HEK293T (cell line): ENCODE measurements at regions not wholly inside any gene's neighbourhood (a gene's known extent, or its start where the extent isn't known, plus 50 kb on each side); places are given as distances from the start of the nearest gene placed in this dataset.
"Not testable (repeated sequence)": the region's sequence is repeated elsewhere in the genome, so short reads cannot be mapped to it uniquely, and the experiment has no call there.

Source experiments
- CTCF ChIA-PET: fragments of 350-600 bp; formaldehyde crosslinking; extraction: SDS; loops from one replicate; lab custom pipeline; 2021; ENCODE audit warnings: antibody characterized with exemption, inconsistent platforms; lab: Yijun Ruan, JAX
- POLR2A ChIA-PET: fragments of 350-600 bp; formaldehyde crosslinking; extraction: SDS; loops from one replicate; lab custom pipeline; 2020; ENCODE audit warnings: antibody characterized with exemption, inconsistent platforms; lab: Yijun Ruan, JAX
- DNase-seq: peaks from one replicate; pipeline ENCODE4 v3.0.0; 2012; ENCODE audit warnings: mixed read lengths; ENCODE audit errors: extremely low spot score
- ARNT ChIP-seq: fragments of 450-650 bp; IDR thresholded peaks from 2 replicates; pipeline ENCODE4 v1.6.1; 2017; ENCODE audit warnings: mild to moderate bottlenecking
- BHLHE40 ChIP-seq: fragments of 450-650 bp; IDR thresholded peaks from 2 replicates; pipeline ENCODE4 v1.6.1; 2016; ENCODE audit warnings: mild to moderate bottlenecking, moderate library complexity, borderline replicate concordance
- CTBP1 ChIP-seq: fragments of 450-650 bp; IDR thresholded peaks from 2 replicates; pipeline ENCODE4 v1.6.1; 2016; ENCODE audit warnings: borderline replicate concordance
- ELF4 ChIP-seq: fragments of 450-650 bp; IDR thresholded peaks from 2 replicates; pipeline ENCODE4 v1.6.1; 2017; ENCODE audit warnings: antibody characterized with exemption
- FOXA1 ChIP-seq: fragments of 450-650 bp; IDR thresholded peaks from 2 replicates; pipeline ENCODE4 v1.6.1; 2016; ENCODE audit warnings: mild to moderate bottlenecking
- FOXK2 ChIP-seq: fragments of 450-650 bp; IDR thresholded peaks from 2 replicates; pipeline ENCODE4 v1.6.1; 2016; ENCODE audit warnings: mild to moderate bottlenecking
- FOXM1 ChIP-seq: fragments of 450-650 bp; IDR thresholded peaks from 2 replicates; pipeline ENCODE4 v1.6.1; 2017; ENCODE audit warnings: mild to moderate bottlenecking, borderline replicate concordance
- HDGF ChIP-seq: fragments of 450-650 bp; IDR thresholded peaks from 2 replicates; pipeline ENCODE4 v1.6.1; 2017; ENCODE audit warnings: antibody characterized with exemption, borderline replicate concordance
- L3MBTL2 ChIP-seq: fragments of 450-650 bp; conservative IDR thresholded peaks from 2 replicates; pipeline ENCODE4 v1.6.1; 2016; ENCODE audit warnings: mild to moderate bottlenecking
- LEF1 ChIP-seq: fragments of 450-650 bp; IDR thresholded peaks from 2 replicates; pipeline ENCODE4 v1.6.1; 2017; ENCODE audit warnings: mild to moderate bottlenecking, borderline replicate concordance
- NFRKB ChIP-seq: fragments of 450-650 bp; IDR thresholded peaks from 2 replicates; pipeline ENCODE4 v1.6.1; 2016; ENCODE audit warnings: mild to moderate bottlenecking, moderate library complexity
- SP1 ChIP-seq: fragments of 450-650 bp; IDR thresholded peaks from 2 replicates; pipeline ENCODE4 v1.6.1; 2017
- SUZ12 ChIP-seq: fragments of 450-650 bp; IDR thresholded peaks from 2 replicates; pipeline ENCODE4 v1.6.1; 2016; ENCODE audit warnings: mild to moderate bottlenecking
- TARDBP ChIP-seq: fragments of 450-650 bp; IDR thresholded peaks from 2 replicates; pipeline ENCODE4 v1.6.1; 2016
- ZNF384 ChIP-seq: fragments of 450-650 bp; IDR thresholded peaks from 2 replicates; pipeline ENCODE4 v1.6.1; 2016
- TF ChIP-seq, protein P1 (sequence below): fragments of 450-650 bp; IDR thresholded peaks from 2 replicates; pipeline ENCODE4 v1.6.1; 2016

DNA sequence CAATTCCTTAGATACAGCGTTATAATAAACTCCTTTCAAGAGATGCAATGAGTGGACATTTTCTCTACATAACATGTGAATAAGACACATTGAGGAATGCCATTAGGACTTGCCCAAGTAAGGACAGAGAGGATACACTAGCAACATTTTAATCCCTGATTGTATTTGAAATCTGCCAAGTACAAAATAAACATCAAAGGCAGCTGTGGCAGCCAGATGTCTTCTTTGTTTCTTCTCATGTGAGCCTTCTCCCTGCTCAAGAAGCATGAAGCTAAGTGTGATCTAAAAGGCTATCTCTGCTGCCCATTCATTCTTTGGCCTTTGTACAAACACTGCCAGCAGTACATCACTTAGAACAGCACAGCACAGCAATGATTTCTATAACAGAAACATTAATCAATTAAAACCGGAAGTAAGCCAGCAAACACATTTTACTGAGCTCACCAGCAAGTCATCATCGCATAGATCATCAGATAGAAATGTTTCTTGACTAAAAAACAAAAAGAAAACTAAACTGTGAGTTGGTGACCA, 364.0 kb downstream of the CNTN6 start:
- TF ChIP-seq FOXA1 (no peak), BHLHE40 (no peak), LEF1 (no peak), ELF4 (no peak), ARNT (no peak), SUZ12 (no peak)
- CTCF ChIA-PET = no interaction called here

DNA sequence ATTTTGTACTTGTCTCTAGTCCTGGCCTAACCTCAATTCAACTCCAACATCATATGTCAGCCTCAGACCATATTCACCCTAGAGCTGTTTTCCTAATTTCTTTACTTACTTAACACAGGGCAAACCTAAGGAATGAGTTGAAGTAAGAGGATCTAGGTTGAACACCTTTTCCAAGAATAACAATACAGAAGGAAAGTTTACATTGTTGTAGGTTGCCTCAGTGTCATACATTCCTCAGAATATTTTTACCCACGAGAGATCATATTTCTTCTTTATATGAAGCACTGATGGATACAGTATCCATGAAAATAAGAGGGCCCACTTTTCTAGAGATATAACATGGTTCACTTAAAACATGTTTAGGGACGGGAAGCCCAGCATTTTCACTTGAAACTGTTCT, 369.5 kb downstream of the CNTN6 start:
- no peak for DNase-seq
- no peak for TF ChIP-seq BHLHE40
- no peak for TF ChIP-seq L3MBTL2
- TF ChIP-seq, protein P1, sequence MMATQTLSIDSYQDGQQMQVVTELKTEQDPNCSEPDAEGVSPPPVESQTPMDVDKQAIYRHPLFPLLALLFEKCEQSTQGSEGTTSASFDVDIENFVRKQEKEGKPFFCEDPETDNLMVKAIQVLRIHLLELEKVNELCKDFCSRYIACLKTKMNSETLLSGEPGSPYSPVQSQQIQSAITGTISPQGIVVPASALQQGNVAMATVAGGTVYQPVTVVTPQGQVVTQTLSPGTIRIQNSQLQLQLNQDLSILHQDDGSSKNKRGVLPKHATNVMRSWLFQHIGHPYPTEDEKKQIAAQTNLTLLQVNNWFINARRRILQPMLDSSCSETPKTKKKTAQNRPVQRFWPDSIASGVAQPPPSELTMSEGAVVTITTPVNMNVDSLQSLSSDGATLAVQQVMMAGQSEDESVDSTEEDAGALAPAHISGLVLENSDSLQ = no peak
- no peak for TF ChIP-seq FOXA1
- TF ChIP-seq ZNF384 = no peak
- TF ChIP-seq SP1 = no peak
- no peak for TF ChIP-seq LEF1
- TF ChIP-seq HDGF = no peak
- no peak for TF ChIP-seq FOXM1
- TF ChIP-seq SUZ12 = no peak
- no peak for TF ChIP-seq ARNT
- ChIA-PET POLR2A (no interaction called here), CTCF (no interaction called here)

More for the DNA sequence above, 364.0 kb downstream of the CNTN6 start:
- DNase-seq = no peak
- POLR2A ChIA-PET = no interaction called here

DNA sequence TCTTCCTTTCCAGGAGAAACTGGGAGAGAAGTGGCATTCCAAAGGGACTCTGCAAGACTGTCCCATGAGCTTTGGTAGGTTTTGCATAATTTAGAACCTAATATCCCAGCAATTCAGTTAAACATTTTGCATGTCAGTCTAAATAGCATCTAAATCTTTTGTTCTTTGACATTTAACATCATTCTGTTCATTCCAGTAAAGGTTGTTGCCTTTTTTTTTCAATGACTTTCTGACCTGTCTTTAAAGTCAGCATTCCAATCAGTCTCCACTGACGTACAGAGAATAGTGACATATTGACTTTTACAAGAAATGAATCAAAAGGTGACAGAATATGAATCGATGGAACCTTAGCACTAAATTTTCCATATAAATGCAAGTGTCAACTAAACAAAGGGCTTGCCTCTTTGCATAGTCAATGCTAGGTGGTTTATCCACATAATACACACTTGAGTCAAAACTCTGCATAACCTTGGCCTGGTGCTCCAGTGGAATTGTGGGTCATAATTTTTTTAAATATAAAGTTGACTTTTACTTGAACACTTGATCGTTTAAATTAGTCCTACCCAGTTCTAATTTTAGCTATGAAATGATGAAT, 370.1 kb downstream of the CNTN6 start:
- CTCF ChIA-PET = no interaction called here
- POLR2A ChIA-PET = no interaction called here
- DNase-seq = no peak
- TF ChIP-seq CTBP1 = no peak

- DNase-seq, CTCF ChIA-PET, POLR2A ChIA-PET: not testable (repeated sequence)
Measured at GRCh38 chr3:1465091-1465490, 372.3 kb downstream of the CNTN6 start.

GRCh38 chr3:1468145-1468544, 375.3 kb downstream of the CNTN6 start:
- no peak for DNase-seq
- CTCF ChIA-PET = no interaction called here
- POLR2A ChIA-PET = no interaction called here
- no peak for TF ChIP-seq BHLHE40
- no peak for TF ChIP-seq ELF4

GRCh38 chr3:1469248-1469647, 376.4 kb downstream of the CNTN6 start:
- CTCF ChIA-PET = no interaction called here
- no peak for DNase-seq
- TF ChIP-seq LEF1 (no peak), HDGF (no peak), SP1 (no peak), BHLHE40 (no peak), SUZ12 (no peak), L3MBTL2 (no peak), FOXA1 (no peak), FOXK2 (no peak), TARDBP (no peak), NFRKB (no peak), ELF4 (no peak), CTBP1 (no peak), ZNF384 (no peak), FOXM1 (no peak), ARNT (no peak)
- TF ChIP-seq, protein P1 = no peak
- POLR2A ChIA-PET = no interaction called here

- no peak for DNase-seq
- ChIA-PET CTCF (no interaction called here), POLR2A (no interaction called here)
- TF ChIP-seq NFRKB (no peak), LEF1 (no peak), ELF4 (no peak), SUZ12 (no peak), SP1 (no peak), CTBP1 (no peak), L3MBTL2 (no peak), FOXM1 (no peak), FOXA1 (no peak), ARNT (no peak), TARDBP (no peak), HDGF (no peak), BHLHE40 (no peak), FOXK2 (no peak), ZNF384 (no peak)
- TF ChIP-seq, protein P1 = no peak
Measured at GRCh38 chr3:1469687-1470086, 376.9 kb downstream of the CNTN6 start.
